Panc1 (cell line): ENCODE measurements at regions not wholly inside any gene's neighbourhood (a gene's known extent, or its start where the extent isn't known, plus 50 kb on each side); places are given as distances from the start of the nearest gene placed in this dataset.

Experiments
- POLR2AphosphoS5 ChIP-seq: IDR thresholded peaks from 2 replicates; pipeline ENCODE4 v1.6.1; 2012; ENCODE audit warnings: mild to moderate bottlenecking, low read depth, low read length, moderate library complexity
- SIN3A ChIP-seq: IDR thresholded peaks from 2 replicates; pipeline ENCODE4 v1.6.1; 2012; ENCODE audit warnings: low read depth, mild to moderate bottlenecking, low read length, moderate library complexity, borderline replicate concordance; ENCODE audit not compliant: insufficient read depth
- TF ChIP-seq, protein P1 (sequence below), 2 experiments: IDR thresholded peaks; 2 replicates each; pipeline ENCODE4 v1.6.1; 2011 to 2012; ENCODE audit warnings: low read depth in 2 of 2, control low read depth in 1 of 2, low read length in 1 of 2, mild to moderate bottlenecking in 1 of 2, moderate library complexity in 1 of 2; ENCODE audit not compliant: insufficient read depth in 1 of 2
- TF ChIP-seq, protein P2 (sequence below): fragments of 450-650 bp; IDR thresholded peaks from 2 replicates; pipeline ENCODE4 v1.5.1; 2017; ENCODE audit warnings: mild to moderate bottlenecking

DNA sequence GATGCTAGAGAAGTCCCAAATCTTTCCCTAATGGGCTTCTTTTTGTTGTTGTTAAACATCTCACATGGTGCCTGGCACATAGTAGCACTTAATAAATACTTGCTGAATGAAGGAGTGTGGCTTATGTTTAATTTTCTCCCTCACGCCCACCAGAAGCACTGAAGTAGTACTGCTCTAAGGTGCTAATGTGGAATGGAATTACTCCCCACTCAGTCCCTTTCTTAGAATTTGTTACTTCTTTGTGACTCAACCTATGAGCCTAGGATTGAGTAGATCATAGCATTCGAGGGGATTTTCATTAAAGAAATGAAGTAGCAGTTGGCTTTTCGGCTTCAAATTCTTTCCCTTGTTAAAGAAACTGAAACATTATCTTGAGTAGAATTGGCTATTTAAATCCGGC, 192.8 kb downstream of the CLIC5 start:
- TF ChIP-seq, protein P1, sequence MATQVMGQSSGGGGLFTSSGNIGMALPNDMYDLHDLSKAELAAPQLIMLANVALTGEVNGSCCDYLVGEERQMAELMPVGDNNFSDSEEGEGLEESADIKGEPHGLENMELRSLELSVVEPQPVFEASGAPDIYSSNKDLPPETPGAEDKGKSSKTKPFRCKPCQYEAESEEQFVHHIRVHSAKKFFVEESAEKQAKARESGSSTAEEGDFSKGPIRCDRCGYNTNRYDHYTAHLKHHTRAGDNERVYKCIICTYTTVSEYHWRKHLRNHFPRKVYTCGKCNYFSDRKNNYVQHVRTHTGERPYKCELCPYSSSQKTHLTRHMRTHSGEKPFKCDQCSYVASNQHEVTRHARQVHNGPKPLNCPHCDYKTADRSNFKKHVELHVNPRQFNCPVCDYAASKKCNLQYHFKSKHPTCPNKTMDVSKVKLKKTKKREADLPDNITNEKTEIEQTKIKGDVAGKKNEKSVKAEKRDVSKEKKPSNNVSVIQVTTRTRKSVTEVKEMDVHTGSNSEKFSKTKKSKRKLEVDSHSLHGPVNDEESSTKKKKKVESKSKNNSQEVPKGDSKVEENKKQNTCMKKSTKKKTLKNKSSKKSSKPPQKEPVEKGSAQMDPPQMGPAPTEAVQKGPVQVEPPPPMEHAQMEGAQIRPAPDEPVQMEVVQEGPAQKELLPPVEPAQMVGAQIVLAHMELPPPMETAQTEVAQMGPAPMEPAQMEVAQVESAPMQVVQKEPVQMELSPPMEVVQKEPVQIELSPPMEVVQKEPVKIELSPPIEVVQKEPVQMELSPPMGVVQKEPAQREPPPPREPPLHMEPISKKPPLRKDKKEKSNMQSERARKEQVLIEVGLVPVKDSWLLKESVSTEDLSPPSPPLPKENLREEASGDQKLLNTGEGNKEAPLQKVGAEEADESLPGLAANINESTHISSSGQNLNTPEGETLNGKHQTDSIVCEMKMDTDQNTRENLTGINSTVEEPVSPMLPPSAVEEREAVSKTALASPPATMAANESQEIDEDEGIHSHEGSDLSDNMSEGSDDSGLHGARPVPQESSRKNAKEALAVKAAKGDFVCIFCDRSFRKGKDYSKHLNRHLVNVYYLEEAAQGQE (IDR thresholded peaks at IDR 0.05; ENCODE audit: insufficient read depth in 1 of 2, low read depth in 2 of 2, low read length in 1 of 2), result no peak
- TF ChIP-seq, protein P2, sequence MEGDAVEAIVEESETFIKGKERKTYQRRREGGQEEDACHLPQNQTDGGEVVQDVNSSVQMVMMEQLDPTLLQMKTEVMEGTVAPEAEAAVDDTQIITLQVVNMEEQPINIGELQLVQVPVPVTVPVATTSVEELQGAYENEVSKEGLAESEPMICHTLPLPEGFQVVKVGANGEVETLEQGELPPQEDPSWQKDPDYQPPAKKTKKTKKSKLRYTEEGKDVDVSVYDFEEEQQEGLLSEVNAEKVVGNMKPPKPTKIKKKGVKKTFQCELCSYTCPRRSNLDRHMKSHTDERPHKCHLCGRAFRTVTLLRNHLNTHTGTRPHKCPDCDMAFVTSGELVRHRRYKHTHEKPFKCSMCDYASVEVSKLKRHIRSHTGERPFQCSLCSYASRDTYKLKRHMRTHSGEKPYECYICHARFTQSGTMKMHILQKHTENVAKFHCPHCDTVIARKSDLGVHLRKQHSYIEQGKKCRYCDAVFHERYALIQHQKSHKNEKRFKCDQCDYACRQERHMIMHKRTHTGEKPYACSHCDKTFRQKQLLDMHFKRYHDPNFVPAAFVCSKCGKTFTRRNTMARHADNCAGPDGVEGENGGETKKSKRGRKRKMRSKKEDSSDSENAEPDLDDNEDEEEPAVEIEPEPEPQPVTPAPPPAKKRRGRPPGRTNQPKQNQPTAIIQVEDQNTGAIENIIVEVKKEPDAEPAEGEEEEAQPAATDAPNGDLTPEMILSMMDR, result no peak
- TF ChIP-seq POLR2AphosphoS5 (no peak), SIN3A (no peak)
